Upper lobe of left lung (tissue), 6 donors: ENCODE measurements at regions not wholly inside any gene's neighbourhood (a gene's known extent, or its start where the extent isn't known, plus 50 kb on each side); places are given as distances from the start of the nearest gene placed in this dataset.

ENCODE experiments used
- ATAC-seq, 2 donors: fragments of 200-7000 bp; cut with Tn5 transposase; one replicate each; pipeline ENCODE4 v1.9.1; 2022; ENCODE audit warnings: mild to moderate bottlenecking in 2 of 2, moderate library complexity in 2 of 2; ENCODE audit not compliant: low FRiP score in 2 of 2
- DNase-seq, 2 donors: peaks; one replicate each; pipeline ENCODE4 v3.0.0-alpha.2; 2019 to 2020
- H3K27ac ChIP-seq, 4 donors: fragments of 200-600 bp; sonication (generic); one replicate each; pipeline ENCODE4 v1.5.1; 2016 to 2019
- H3K27me3 ChIP-seq, 4 donors: fragments of 200-600 bp; sonication (generic); one replicate each; pipeline ENCODE4 v1.5.1; 2017 to 2019
- H3K36me3 ChIP-seq, 4 donors: fragments of 200-600 bp; sonication (generic); one replicate each; pipeline ENCODE4 v1.5.1; 2016 to 2019
- H3K4me1 ChIP-seq, 4 donors: fragments of 200-600 bp; sonication (generic); one replicate each; pipeline ENCODE4 v1.5.1; 2018 to 2019
- H3K4me3 ChIP-seq, 4 donors: fragments of 200-600 bp; sonication (generic); one replicate each; pipeline ENCODE4 v1.5.1; 2017 to 2019; ENCODE audit warnings: mild to moderate bottlenecking in 2 of 4, moderate library complexity in 1 of 4
- H3K9me3 ChIP-seq, 4 donors: fragments of 200-600 bp; sonication (generic); one replicate each; pipeline ENCODE4 v1.5.1; 2018 to 2019
- EP300 ChIP-seq, 4 donors: sonication (generic); formaldehyde crosslinking; IDR thresholded peaks; one replicate each; pipeline ENCODE4 v1.5.1; 2017; ENCODE audit warnings: antibody characterized with exemption in 4 of 4, control low read depth in 2 of 4
- POLR2A ChIP-seq, 4 donors: fragments of 450-650 bp; IDR thresholded peaks; one replicate each; pipeline ENCODE4 v1.5.1; 2016 to 2017; ENCODE audit warnings: antibody characterized with exemption in 4 of 4, mild to moderate bottlenecking in 2 of 4
- POLR2AphosphoS5 ChIP-seq, 2 donors: sonication (generic); formaldehyde crosslinking; IDR thresholded peaks; one replicate each; pipeline ENCODE4 v1.5.1; 2017; ENCODE audit warnings: antibody characterized with exemption in 2 of 2
- WGBS, 2 donors: methylation state at CpG; one replicate each; pipeline ENCODE4 v1.1.5; 2017 to 2018; 5-methylcytosine and 5-hydroxymethylcytosine counted together
- TF ChIP-seq, protein P1 (sequence below), 6 experiments: fragments of 450-650 bp in 4 of 6; fragments of 200-600 bp in 2 of 6; sonication (generic) in 2 of 6; IDR thresholded peaks; one replicate each; pipeline ENCODE4 v1.5.1; 2016 to 2019; ENCODE audit warnings: antibody characterized with exemption in 6 of 6
- donor health status: DM: no; HTN: no; CAD: no; lungs with moderate emphysema.
- donor health status: DM: no; HTN: yes; CAD: no; lungs with severe emphysema.

DNA sequence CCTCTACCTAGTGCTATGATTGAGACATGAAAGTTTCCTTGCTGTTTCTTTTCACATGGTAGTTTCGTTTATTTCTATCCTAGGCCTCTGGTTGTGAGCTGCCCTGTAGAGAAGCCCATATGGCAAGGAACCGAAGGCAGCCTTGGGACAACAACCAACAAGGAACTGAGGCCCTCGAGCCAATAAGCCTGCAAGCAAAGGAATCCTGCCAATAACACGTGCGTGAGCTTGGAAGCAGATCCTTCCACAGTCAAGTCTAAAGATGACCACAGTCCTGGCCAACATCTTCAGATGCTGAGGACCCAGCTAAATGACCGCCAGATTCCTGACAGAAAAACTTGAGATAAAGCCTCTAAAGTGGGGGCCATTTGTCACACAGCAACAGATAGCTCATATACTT is 100.4 kb upstream of the FAM9B start:
- no peak overlapping the region for H3K27ac ChIP-seq
- no peaks in the 10 kb centered on the region for H3K9me3 ChIP-seq
- no peak overlapping the region for H3K4me3 ChIP-seq
- TF ChIP-seq POLR2AphosphoS5 (IDR thresholded peaks at IDR 0.05) (no peak), POLR2A (IDR thresholded peaks at IDR 0.05) (no peak), EP300 (IDR thresholded peaks at IDR 0.05) (no peak)
- TF ChIP-seq, protein P1, sequence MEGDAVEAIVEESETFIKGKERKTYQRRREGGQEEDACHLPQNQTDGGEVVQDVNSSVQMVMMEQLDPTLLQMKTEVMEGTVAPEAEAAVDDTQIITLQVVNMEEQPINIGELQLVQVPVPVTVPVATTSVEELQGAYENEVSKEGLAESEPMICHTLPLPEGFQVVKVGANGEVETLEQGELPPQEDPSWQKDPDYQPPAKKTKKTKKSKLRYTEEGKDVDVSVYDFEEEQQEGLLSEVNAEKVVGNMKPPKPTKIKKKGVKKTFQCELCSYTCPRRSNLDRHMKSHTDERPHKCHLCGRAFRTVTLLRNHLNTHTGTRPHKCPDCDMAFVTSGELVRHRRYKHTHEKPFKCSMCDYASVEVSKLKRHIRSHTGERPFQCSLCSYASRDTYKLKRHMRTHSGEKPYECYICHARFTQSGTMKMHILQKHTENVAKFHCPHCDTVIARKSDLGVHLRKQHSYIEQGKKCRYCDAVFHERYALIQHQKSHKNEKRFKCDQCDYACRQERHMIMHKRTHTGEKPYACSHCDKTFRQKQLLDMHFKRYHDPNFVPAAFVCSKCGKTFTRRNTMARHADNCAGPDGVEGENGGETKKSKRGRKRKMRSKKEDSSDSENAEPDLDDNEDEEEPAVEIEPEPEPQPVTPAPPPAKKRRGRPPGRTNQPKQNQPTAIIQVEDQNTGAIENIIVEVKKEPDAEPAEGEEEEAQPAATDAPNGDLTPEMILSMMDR (IDR thresholded peaks at IDR 0.05), result no peak
- H3K4me1 ChIP-seq, result no peaks in the 10 kb centered on the region
- ATAC-seq, result no peak
- WGBS, 2 donors, result 82 to 89% methylated on average over 6 of the region's 6 CpGs
- no peaks in the 10 kb centered on the region for H3K27me3 ChIP-seq
- DNase-seq, result no peak
- no peaks in the 10 kb centered on the region for H3K36me3 ChIP-seq

DNA sequence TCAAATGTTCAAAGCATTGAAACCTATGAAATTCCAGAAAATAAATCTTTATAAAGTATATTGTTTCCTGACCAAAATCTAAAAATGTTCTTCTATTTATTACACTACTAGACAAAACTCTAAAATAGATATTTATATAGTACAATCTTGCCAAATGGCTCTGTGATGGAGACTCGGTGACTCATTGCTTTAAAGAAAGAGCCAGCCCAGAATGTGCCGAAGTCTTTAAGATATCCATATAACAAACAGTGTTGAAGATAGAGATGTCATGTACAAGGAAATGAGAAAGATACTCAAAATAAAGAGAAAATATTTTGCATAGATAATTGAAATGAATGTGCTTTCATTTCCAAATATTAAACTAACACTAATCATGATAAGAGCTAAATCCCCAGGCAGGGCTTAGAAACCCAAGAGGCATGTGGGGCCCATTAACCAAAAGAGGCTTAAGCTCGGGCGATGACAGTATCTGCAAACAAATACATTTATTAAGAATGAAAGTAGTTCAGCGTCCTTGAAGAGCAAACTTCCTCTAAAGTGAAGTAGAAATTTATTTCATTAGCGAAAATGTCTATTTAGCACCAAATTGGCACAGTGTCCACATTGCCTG is 102.1 kb upstream of the FAM9B start:
- no peak for TF ChIP-seq POLR2AphosphoS5 (IDR thresholded peaks at IDR 0.05)
- no peak for TF ChIP-seq EP300 (IDR thresholded peaks at IDR 0.05)
- TF ChIP-seq, protein P1 (IDR thresholded peaks at IDR 0.05), result no peak
- no peak for TF ChIP-seq POLR2A (IDR thresholded peaks at IDR 0.05)
- DNase-seq (no peak), ATAC-seq (no peak)
- Histone ChIP-seq H3K4me1 (no peaks in the 10 kb centered on the region), H3K4me3 (no peak overlapping the region), H3K27me3 (no peaks in the 10 kb centered on the region), H3K36me3 (no peaks in the 10 kb centered on the region), H3K9me3 (no peaks in the 10 kb centered on the region), H3K27ac (no peak overlapping the region)
- 57 to 66% methylated on average over 6 of the region's 6 CpGs for WGBS, 2 donors

DNA sequence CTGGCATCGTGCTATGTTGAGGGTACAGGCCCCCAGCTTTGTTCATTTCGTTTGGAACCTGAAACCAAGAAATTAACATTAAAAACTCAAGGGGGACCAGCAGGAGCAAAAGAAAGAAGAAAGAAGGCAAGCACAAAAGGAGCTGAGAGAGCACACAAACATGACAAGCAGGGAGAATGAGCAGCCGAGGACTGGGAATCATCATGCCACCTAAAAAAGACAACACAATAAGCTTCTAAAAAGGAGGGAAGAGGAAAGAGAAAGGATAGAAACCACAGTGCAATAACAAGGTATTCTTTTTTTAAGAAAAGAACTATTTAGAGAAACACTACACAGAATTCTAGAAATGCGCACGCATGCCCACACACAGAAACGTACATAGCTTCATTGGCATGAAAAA is 103.2 kb upstream of the FAM9B start:
- no peak for ATAC-seq
- H3K4me3 ChIP-seq, result no peak overlapping the region
- no peak for TF ChIP-seq EP300 (IDR thresholded peaks at IDR 0.05)
- no peak for TF ChIP-seq POLR2A (IDR thresholded peaks at IDR 0.05)
- TF ChIP-seq, protein P1 (IDR thresholded peaks at IDR 0.05), result no peak
- TF ChIP-seq POLR2AphosphoS5 (IDR thresholded peaks at IDR 0.05), result no peak
- no peak for DNase-seq
- H3K9me3 ChIP-seq, result no peaks in the 10 kb centered on the region
- no peaks in the 10 kb centered on the region for H3K4me1 ChIP-seq
- no peak overlapping the region for H3K27ac ChIP-seq
- no peaks in the 10 kb centered on the region for H3K27me3 ChIP-seq
- H3K36me3 ChIP-seq, result no peaks in the 10 kb centered on the region
- 88 to 94% methylated on average over 6 of the region's 6 CpGs for WGBS, 2 donors

DNA sequence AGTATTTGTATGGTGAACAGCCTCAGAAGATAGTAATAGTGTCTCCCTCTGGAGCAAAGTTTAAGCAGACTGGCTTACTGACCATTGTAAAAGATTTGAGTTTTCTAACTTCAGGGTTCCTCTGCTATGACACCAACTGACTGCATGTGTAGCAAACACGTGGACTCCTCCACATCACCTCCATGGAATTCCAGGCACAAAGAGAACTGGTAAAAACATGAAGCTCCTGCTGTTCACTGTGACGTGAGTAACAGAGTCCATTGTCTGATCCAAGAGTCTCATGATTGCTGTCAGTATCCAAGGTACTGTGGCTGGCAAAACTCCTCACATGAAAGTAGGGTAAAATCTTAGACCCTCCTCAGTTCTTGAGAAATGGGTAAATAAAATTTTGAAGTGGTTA is 107.6 kb upstream of the FAM9B start:
- Histone ChIP-seq H3K27ac (no peak overlapping the region), H3K27me3 (no peaks in the 10 kb centered on the region), H3K36me3 (no peaks in the 10 kb centered on the region), H3K4me3 (no peak overlapping the region), H3K9me3 (no peaks in the 10 kb centered on the region), H3K4me1 (no peaks in the 10 kb centered on the region)
- 36 to 63% methylated on average over 1 to 2 of the region's 2 CpGs for WGBS, 2 donors
- ATAC-seq, result no peak
- no peak for DNase-seq
- TF ChIP-seq, protein P1 (IDR thresholded peaks at IDR 0.05), result no peak
- TF ChIP-seq POLR2A (IDR thresholded peaks at IDR 0.05), result no peak
- no peak for TF ChIP-seq POLR2AphosphoS5 (IDR thresholded peaks at IDR 0.05)
- no peak for TF ChIP-seq EP300 (IDR thresholded peaks at IDR 0.05)

DNA sequence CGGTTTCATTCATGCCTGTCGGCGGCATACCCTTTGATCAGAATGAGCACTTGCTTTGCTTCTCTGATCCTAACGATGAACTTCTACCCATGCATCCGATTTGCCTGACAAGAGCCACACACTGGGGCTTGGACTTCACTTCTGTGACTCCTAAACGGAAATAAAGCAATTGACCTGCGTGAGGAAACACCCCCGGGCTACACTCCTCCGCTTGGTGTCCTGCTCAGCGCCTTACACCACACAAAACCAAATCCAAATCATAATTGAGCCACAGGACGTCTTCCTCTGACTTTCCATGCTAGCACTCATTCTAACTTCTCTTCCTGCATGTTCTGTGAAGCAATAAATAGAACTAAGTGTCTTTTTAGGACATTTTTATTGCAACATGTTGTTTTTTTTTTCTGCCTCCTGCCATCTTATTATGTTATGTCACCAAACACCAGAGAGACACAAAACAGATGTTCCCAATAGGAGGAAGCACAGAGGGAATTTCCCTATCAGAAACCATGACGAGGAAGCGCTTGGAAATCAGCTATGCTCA is 110.8 kb upstream of the FAM9B start:
- no peak for DNase-seq

More for the DNA sequence above, 110.8 kb upstream of the FAM9B start:
- Histone ChIP-seq H3K27ac (no peak overlapping the region), H3K4me3 (no peak overlapping the region), H3K27me3 (no peaks in the 10 kb centered on the region), H3K4me1 (no peaks in the 10 kb centered on the region), H3K36me3 (no peaks in the 10 kb centered on the region), H3K9me3 (no peaks in the 10 kb centered on the region)
- TF ChIP-seq, protein P1 (IDR thresholded peaks at IDR 0.05), result no peak
- no peak for TF ChIP-seq POLR2AphosphoS5 (IDR thresholded peaks at IDR 0.05)
- no peak for TF ChIP-seq EP300 (IDR thresholded peaks at IDR 0.05)
- TF ChIP-seq POLR2A (IDR thresholded peaks at IDR 0.05), result no peak
- WGBS, 2 donors, result 60 to 76% methylated on average over 13 of the region's 13 CpGs
- no peak for ATAC-seq
